ENCODE measurements at regions not wholly inside any gene's neighbourhood (a gene's known extent, or its start where the extent isn't known, plus 50 kb on each side); places are given as distances from the start of the nearest gene placed in this dataset.

- TF ChIP-seq CTCF (IDR thresholded peaks at IDR 0.05 in 8 of 11, conservative IDR thresholded peaks at IDR 0.05 in 3 of 11), result no peak
- TF ChIP-seq POLR2A (IDR thresholded peaks at IDR 0.05), result no peak
Measured at GRCh38 chr3:157692468-157692867, 189.3 kb upstream of the VEPH1 start.
